ENCODE measurements at regions not wholly inside any gene's neighbourhood (a gene's known extent, or its start where the extent isn't known, plus 50 kb on each side); places are given as distances from the start of the nearest gene placed in this dataset.

DNA sequence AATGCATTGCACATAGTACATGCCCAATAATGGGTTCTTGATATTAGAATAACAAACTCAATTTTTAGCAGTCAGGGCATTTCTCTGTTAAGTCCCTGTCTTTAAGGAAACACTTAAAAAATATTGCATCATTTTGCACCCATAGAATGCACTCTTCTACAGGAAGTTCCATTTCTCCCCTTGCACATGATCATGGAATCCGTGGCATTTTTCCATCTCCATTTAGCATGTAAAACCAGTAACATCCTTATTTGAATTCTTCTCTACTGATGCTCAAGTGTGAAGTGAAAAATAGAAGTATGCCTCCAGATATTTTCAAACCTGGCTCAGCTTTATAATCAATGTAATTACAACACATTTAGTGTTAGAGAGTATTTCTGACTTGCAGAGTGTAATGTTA lies 192.8 kb downstream of the RWDD3 start:
- H3K36me3 ChIP-seq (ENCODE audit: control insufficient read depth in 4 of 4, insufficient read depth in 3 of 4, low read depth in 1 of 4, low read length in 3 of 4): no peaks in the 10 kb centered on the region
- H3K4me1 ChIP-seq (ENCODE audit: control insufficient read depth in 4 of 4, insufficient read depth in 4 of 4, low read length in 3 of 4): no peaks in the 10 kb centered on the region
- TF ChIP-seq FOXA2 (IDR thresholded peaks at IDR 0.05) (no peak), FOXA1 (IDR thresholded peaks at IDR 0.05) (no peak), HNF4A (conservative IDR thresholded peaks at IDR 0.05) (no peak)
- TF ChIP-seq, protein P1, sequence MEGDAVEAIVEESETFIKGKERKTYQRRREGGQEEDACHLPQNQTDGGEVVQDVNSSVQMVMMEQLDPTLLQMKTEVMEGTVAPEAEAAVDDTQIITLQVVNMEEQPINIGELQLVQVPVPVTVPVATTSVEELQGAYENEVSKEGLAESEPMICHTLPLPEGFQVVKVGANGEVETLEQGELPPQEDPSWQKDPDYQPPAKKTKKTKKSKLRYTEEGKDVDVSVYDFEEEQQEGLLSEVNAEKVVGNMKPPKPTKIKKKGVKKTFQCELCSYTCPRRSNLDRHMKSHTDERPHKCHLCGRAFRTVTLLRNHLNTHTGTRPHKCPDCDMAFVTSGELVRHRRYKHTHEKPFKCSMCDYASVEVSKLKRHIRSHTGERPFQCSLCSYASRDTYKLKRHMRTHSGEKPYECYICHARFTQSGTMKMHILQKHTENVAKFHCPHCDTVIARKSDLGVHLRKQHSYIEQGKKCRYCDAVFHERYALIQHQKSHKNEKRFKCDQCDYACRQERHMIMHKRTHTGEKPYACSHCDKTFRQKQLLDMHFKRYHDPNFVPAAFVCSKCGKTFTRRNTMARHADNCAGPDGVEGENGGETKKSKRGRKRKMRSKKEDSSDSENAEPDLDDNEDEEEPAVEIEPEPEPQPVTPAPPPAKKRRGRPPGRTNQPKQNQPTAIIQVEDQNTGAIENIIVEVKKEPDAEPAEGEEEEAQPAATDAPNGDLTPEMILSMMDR (IDR thresholded peaks at IDR 0.05; ENCODE audit: low read depth, low read length, missing input control): no peak
- DNase-seq (ENCODE audit: low spot score): no peak
- no peaks in the 10 kb centered on the region for H3K9me3 ChIP-seq (ENCODE audit: control insufficient read depth in 4 of 4, low read length in 3 of 4)
- no peak overlapping the region for H3K4me3 ChIP-seq (ENCODE audit: low read depth in 1 of 3, low read length in 3 of 3)
- no peak overlapping the region for H3K27ac ChIP-seq (ENCODE audit: low read depth in 1 of 2, low read length in 2 of 2)
- no peaks in the 10 kb centered on the region for H3K27me3 ChIP-seq (ENCODE audit: control insufficient read depth in 4 of 4, insufficient read depth in 4 of 4, low read length in 3 of 4)
- no peak overlapping the region for H3K9ac ChIP-seq (ENCODE audit: low read depth in 1 of 2, low read length in 2 of 2)
- 72% methylated on average over 1 of the region's 1 CpG for WGBS

DNA sequence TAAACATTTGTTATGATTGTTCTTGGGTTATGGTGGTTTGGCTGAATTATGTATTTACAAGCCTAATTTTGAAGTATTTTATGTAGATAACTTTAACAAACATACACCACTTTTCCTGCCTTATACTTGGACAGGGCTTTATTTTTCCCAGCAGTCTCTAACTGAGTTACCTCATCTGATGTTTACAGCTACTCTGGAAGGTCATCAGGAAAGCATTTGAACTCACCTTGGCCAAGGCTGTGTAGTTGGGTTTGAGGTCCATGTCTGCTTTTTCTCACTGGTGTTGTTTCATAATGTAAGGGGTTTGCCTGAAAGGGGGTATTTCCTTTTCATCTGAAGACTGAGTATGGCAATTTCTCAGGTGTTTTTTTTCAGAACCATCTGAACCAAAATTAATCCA lies 193.5 kb downstream of the RWDD3 start:
- no peak overlapping the region for H3K9ac ChIP-seq (ENCODE audit: low read depth in 1 of 2, low read length in 2 of 2)
- H3K27me3 ChIP-seq (ENCODE audit: control insufficient read depth in 4 of 4, insufficient read depth in 4 of 4, low read length in 3 of 4): no peaks in the 10 kb centered on the region
- no peak for DNase-seq (ENCODE audit: low spot score)
- H3K36me3 ChIP-seq (ENCODE audit: control insufficient read depth in 4 of 4, insufficient read depth in 3 of 4, low read depth in 1 of 4, low read length in 3 of 4): no peaks in the 10 kb centered on the region
- TF ChIP-seq NR2F2 (IDR thresholded peaks at IDR 0.05) (no peak), JUND (IDR thresholded peaks at IDR 0.05) (no peak), RAD21 (IDR thresholded peaks at IDR 0.05) (no peak), GABPA (IDR thresholded peaks at IDR 0.05 in 1 of 2, conservative IDR thresholded peaks at IDR 0.05 in 1 of 2) (no peak)
- TF ChIP-seq, protein P2, sequence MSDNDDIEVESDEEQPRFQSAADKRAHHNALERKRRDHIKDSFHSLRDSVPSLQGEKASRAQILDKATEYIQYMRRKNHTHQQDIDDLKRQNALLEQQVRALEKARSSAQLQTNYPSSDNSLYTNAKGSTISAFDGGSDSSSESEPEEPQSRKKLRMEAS (IDR thresholded peaks at IDR 0.05): no peak
- TF ChIP-seq, protein P3, sequence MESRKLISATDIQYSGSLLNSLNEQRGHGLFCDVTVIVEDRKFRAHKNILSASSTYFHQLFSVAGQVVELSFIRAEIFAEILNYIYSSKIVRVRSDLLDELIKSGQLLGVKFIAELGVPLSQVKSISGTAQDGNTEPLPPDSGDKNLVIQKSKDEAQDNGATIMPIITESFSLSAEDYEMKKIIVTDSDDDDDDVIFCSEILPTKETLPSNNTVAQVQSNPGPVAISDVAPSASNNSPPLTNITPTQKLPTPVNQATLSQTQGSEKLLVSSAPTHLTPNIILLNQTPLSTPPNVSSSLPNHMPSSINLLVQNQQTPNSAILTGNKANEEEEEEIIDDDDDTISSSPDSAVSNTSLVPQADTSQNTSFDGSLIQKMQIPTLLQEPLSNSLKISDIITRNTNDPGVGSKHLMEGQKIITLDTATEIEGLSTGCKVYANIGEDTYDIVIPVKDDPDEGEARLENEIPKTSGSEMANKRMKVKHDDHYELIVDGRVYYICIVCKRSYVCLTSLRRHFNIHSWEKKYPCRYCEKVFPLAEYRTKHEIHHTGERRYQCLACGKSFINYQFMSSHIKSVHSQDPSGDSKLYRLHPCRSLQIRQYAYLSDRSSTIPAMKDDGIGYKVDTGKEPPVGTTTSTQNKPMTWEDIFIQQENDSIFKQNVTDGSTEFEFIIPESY (IDR thresholded peaks at IDR 0.05): no peak
- no peaks in the 10 kb centered on the region for H3K9me3 ChIP-seq (ENCODE audit: control insufficient read depth in 4 of 4, low read length in 3 of 4)
- no peak overlapping the region for H3K27ac ChIP-seq (ENCODE audit: low read depth in 1 of 2, low read length in 2 of 2)
- no peaks in the 10 kb centered on the region for H3K4me1 ChIP-seq (ENCODE audit: control insufficient read depth in 4 of 4, insufficient read depth in 4 of 4, low read length in 3 of 4)
- no peak overlapping the region for H3K4me3 ChIP-seq (ENCODE audit: low read depth in 1 of 3, low read length in 3 of 3)

DNA sequence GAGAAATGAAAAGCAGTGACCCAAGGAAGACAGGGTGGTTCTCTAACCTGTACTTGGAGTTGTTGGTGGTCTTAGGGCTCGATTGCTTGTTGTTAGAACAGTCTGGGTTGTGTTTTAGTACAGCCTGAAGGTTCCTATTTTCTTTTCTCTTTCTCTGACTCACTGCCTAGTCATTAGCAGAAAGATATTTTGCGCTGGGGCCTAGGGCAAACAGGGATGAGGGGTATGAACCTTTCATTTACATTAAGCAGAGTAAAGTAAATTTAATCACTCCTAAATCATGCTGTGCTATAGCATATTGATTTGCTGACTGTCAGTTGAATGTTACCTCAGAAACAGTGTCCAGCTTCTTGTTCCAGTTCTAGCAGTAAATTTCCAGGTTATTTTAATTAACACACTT lies 197.2 kb downstream of the RWDD3 start:
- Histone ChIP-seq H3K27ac (ENCODE audit: low read depth in 1 of 2, low read length in 2 of 2) (no peak overlapping the region), H3K4me1 (ENCODE audit: control insufficient read depth in 4 of 4, insufficient read depth in 4 of 4, low read length in 3 of 4) (no peaks in the 10 kb centered on the region), H3K27me3 (ENCODE audit: control insufficient read depth in 4 of 4, insufficient read depth in 4 of 4, low read length in 3 of 4) (no peaks in the 10 kb centered on the region), H3K4me3 (ENCODE audit: low read depth in 1 of 3, low read length in 3 of 3) (no peak overlapping the region), H3K36me3 (ENCODE audit: control insufficient read depth in 4 of 4, insufficient read depth in 3 of 4, low read depth in 1 of 4, low read length in 3 of 4) (no peaks in the 10 kb centered on the region), H3K9ac (ENCODE audit: low read depth in 1 of 2, low read length in 2 of 2) (no peak overlapping the region), H3K9me3 (ENCODE audit: control insufficient read depth in 4 of 4, low read length in 3 of 4) (no peaks in the 10 kb centered on the region)
- 57% methylated on average over 2 of the region's 2 CpGs for WGBS
- DNase-seq (ENCODE audit: low spot score): no peak
- no peak for TF ChIP-seq YY1 (IDR thresholded peaks at IDR 0.05)
- TF ChIP-seq FOXA1 (IDR thresholded peaks at IDR 0.05): no peak
- TF ChIP-seq, protein P4, sequence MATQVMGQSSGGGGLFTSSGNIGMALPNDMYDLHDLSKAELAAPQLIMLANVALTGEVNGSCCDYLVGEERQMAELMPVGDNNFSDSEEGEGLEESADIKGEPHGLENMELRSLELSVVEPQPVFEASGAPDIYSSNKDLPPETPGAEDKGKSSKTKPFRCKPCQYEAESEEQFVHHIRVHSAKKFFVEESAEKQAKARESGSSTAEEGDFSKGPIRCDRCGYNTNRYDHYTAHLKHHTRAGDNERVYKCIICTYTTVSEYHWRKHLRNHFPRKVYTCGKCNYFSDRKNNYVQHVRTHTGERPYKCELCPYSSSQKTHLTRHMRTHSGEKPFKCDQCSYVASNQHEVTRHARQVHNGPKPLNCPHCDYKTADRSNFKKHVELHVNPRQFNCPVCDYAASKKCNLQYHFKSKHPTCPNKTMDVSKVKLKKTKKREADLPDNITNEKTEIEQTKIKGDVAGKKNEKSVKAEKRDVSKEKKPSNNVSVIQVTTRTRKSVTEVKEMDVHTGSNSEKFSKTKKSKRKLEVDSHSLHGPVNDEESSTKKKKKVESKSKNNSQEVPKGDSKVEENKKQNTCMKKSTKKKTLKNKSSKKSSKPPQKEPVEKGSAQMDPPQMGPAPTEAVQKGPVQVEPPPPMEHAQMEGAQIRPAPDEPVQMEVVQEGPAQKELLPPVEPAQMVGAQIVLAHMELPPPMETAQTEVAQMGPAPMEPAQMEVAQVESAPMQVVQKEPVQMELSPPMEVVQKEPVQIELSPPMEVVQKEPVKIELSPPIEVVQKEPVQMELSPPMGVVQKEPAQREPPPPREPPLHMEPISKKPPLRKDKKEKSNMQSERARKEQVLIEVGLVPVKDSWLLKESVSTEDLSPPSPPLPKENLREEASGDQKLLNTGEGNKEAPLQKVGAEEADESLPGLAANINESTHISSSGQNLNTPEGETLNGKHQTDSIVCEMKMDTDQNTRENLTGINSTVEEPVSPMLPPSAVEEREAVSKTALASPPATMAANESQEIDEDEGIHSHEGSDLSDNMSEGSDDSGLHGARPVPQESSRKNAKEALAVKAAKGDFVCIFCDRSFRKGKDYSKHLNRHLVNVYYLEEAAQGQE (IDR thresholded peaks at IDR 0.05): no peak
- TF ChIP-seq, protein P2 (IDR thresholded peaks at IDR 0.05): no peak
- TF ChIP-seq NR2F2 (IDR thresholded peaks at IDR 0.05): no peak
- no peak for TF ChIP-seq HNF4A (conservative IDR thresholded peaks at IDR 0.05)
- TF ChIP-seq, protein P5, sequence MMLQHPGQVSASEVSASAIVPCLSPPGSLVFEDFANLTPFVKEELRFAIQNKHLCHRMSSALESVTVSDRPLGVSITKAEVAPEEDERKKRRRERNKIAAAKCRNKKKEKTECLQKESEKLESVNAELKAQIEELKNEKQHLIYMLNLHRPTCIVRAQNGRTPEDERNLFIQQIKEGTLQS (IDR thresholded peaks at IDR 0.05): no peak
- no peak for TF ChIP-seq JUND (IDR thresholded peaks at IDR 0.05)
- TF ChIP-seq TAF1 (conservative IDR thresholded peaks at IDR 0.05): no peak
- no peak for TF ChIP-seq GABPA (IDR thresholded peaks at IDR 0.05 in 1 of 2, conservative IDR thresholded peaks at IDR 0.05 in 1 of 2)
- no peak for TF ChIP-seq EGR1 (IDR thresholded peaks at IDR 0.05; ENCODE audit: low read depth in 2 of 2)
- no peak for TF ChIP-seq FOXA2 (IDR thresholded peaks at IDR 0.05)
- TF ChIP-seq HNF4G (IDR thresholded peaks at IDR 0.05): no peak
- no peak for TF ChIP-seq RAD21 (IDR thresholded peaks at IDR 0.05)
- no peak for TF ChIP-seq SP1 (IDR thresholded peaks at IDR 0.05)
- TF ChIP-seq, protein P1 (IDR thresholded peaks at IDR 0.05; ENCODE audit: low read depth, low read length, missing input control): no peak
- no peak for TF ChIP-seq RXRA (IDR thresholded peaks at IDR 0.05)

Data from liver (tissue), 8 donors.